Fibroblast of pulmonary artery (primary cell): ENCODE measurements at regions not wholly inside any gene's neighbourhood (a gene's known extent, or its start where the extent isn't known, plus 50 kb on each side); places are given as distances from the start of the nearest gene placed in this dataset.

Experiments
- DNase-seq: peaks from one replicate; pipeline ENCODE4 v3.0.0-alpha.2; 2010; ENCODE audit warnings: low read depth
- H3K4me3 ChIP-seq: replicated peaks from 2 replicates; pipeline ENCODE4 v1.5.1; 2011; ENCODE audit warnings: low read depth, mild to moderate bottlenecking, control low read depth, low read length, moderate library complexity
- CTCF ChIP-seq: IDR thresholded peaks from 2 replicates; pipeline ENCODE4 v1.5.1; 2011; ENCODE audit warnings: mild to moderate bottlenecking, control low read depth, low read length, inconsistent platforms; ENCODE audit errors: missing control alignments

- DNase-seq: no peak
- no peak overlapping the region for H3K4me3 ChIP-seq
- no peak for TF ChIP-seq CTCF
Measured at GRCh38 chrX:39011454-39012221, 210.4 kb downstream of the MID1IP1 start.

- H3K4me3 ChIP-seq: no peak overlapping the region
- no peak for TF ChIP-seq CTCF
- DNase-seq: peak; percentile 3
Measured at GRCh38 chrX:39012621-39013111, 211.4 kb downstream of the MID1IP1 start.

DNA sequence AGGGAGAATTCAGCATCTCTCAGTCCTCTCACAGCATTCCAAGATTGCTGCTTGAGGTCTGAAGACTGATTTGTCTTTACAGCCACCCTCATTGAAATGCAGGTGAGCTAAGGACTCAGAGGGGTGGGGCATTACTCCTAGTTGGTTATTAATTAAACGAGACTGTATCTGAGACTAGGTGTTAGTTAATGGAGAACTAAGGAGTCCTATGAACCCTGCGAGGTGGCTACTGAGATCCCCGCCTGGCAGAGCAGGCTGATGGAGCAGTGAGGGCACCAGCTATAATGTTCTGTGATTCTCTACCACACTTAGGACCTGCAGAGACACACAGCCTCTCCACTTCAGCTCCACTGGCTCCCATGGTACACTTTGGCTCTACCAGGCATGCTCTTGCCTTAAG lies 215.3 kb downstream of the MID1IP1 start:
- no peak overlapping the region for H3K4me3 ChIP-seq
- no peak for TF ChIP-seq CTCF
- DNase-seq: no peak

DNA sequence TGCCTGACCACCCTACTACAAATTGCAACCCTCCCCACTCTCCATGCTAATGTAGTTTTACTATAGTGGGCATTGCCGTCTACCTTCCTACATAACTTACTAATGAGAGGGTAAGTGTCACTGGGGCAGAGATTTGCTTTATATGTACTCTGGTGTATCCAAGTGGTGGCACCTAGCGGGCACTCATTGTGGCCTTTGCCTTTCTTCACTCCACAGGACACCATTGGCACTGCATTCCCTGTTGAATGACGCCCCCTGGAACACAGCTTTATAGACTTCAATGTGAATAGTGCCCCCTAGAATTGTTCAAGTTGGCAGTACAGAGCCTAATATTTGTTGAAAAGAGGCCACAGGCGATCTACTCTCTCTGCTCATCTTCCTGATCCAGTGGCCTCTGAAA lies 215.8 kb downstream of the MID1IP1 start:
- H3K4me3 ChIP-seq: no peak overlapping the region
- DNase-seq: no peak
- no peak for TF ChIP-seq CTCF

DNA sequence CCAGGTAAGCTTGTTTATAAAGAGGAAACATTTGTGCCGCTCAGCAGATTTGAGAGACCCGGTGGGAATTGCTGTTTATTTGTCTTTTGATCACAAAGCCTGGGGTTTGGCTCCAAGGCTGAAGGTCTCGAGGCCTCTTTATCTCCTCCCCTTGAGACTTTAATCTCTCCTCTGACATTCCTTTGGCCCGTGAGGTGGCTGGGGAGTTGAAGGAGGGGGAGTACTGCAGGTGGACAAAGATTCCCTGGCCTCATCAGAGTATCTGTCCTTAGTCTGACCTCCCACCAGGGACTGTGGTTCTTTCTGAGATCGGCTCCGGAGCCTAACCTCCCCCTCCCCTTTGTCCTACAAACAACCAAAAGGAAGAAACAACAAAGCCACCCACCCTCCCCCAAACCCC lies 216.5 kb downstream of the MID1IP1 start:
- H3K4me3 ChIP-seq: no peak overlapping the region
- TF ChIP-seq CTCF: no peak
- DNase-seq: no peak

DNA sequence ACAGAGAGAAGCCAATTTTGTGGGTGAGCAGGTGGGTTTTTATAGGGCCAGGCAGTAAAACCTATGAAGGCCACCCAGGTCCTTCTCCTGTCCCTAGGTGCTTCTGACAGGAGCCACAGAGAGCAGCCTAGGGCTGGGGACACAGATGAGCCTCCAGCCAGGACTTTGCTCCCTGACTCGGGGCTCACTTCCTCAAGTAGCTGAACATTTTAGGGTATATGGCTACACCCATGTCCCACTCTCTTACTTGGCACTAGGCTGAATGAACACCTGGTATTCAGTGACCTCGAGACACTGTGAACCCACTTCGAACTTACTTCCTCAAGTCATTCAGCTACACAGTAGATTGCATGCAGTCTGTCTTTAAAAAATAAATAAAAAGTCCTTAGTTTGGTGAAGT lies 217.3 kb downstream of the MID1IP1 start:
- no peak for DNase-seq
- no peak for TF ChIP-seq CTCF

GRCh38 chrX:39019056-39019455 lies 217.8 kb downstream of the MID1IP1 start:
- no peak for TF ChIP-seq CTCF

More for the DNA sequence above, 217.3 kb downstream of the MID1IP1 start:
- H3K4me3 ChIP-seq: no peak overlapping the region

More at GRCh38 chrX:39019056-39019455, 217.8 kb downstream of the MID1IP1 start:
- no peak for DNase-seq
- no peak overlapping the region for H3K4me3 ChIP-seq
